Astrocyte (in vitro differentiated cells and primary cell): ENCODE measurements at regions not wholly inside any gene's neighbourhood (a gene's known extent, or its start where the extent isn't known, plus 50 kb on each side); places are given as distances from the start of the nearest gene placed in this dataset.

Experiments used
- DNase-seq: peaks from one replicate; pipeline ENCODE4 v3.0.0-alpha.2; 2010; ENCODE audit warnings: low read depth
- FAIRE-seq: peaks from 2 replicates; lab custom pipeline; 2011; peaks lifted over from hg19 to GRCh38; lab: Jason Lieb, UNC
- H2AFZ ChIP-seq: 2 replicates; pipeline ENCODE4 v1.6.0; 2012; ENCODE audit warnings: low read depth, low read length, inconsistent platforms
- H3K27ac ChIP-seq: 2 replicates; pipeline ENCODE4 v1.5.1; 2011; ENCODE audit warnings: low read depth, low read length, inconsistent platforms
- H3K27me3 ChIP-seq: 2 replicates; pipeline ENCODE4 v1.6.0; 2011; ENCODE audit warnings: low read length, inconsistent platforms; ENCODE audit not compliant: insufficient read depth
- H3K36me3 ChIP-seq: 2 replicates; pipeline ENCODE4 v1.5.1; 2011; ENCODE audit warnings: low read length, inconsistent platforms; ENCODE audit not compliant: insufficient read depth
- H3K4me1 ChIP-seq: 2 replicates; pipeline ENCODE4 v1.5.1; 2011; ENCODE audit warnings: low read length, inconsistent platforms; ENCODE audit not compliant: insufficient read depth
- H3K4me2 ChIP-seq: 2 replicates; pipeline ENCODE4 v1.6.0; 2012; ENCODE audit warnings: low read length, inconsistent platforms
- H3K4me3 ChIP-seq: 2 replicates; pipeline ENCODE4 v1.5.1; 2011; ENCODE audit warnings: low read depth, mild to moderate bottlenecking, low read length, inconsistent platforms; ENCODE audit not compliant: insufficient read depth
- H3K79me2 ChIP-seq: 2 replicates; pipeline ENCODE4 v1.6.0; 2012; ENCODE audit warnings: mild to moderate bottlenecking, low read length, inconsistent platforms; ENCODE audit not compliant: insufficient read depth
- H3K9ac ChIP-seq: 2 replicates; pipeline ENCODE4 v1.6.0; 2012; ENCODE audit warnings: mild to moderate bottlenecking, low read length, inconsistent platforms
- H3K9me3 ChIP-seq: 2 replicates; pipeline ENCODE4 v1.5.1; 2012; ENCODE audit warnings: low read depth, mild to moderate bottlenecking, low read length, inconsistent platforms; ENCODE audit not compliant: insufficient read depth
- H4K20me1 ChIP-seq: 2 replicates; pipeline ENCODE4 v1.6.0; 2012; ENCODE audit warnings: low read length, inconsistent platforms; ENCODE audit not compliant: insufficient read depth
- H3K27ac Mint-ChIP-seq: one replicate; pipeline ENCODE4 v1.8.0; 2021; ENCODE audit warnings: mild to moderate bottlenecking, mixed read lengths; ENCODE audit not compliant: unreplicated experiment
- H3K27me3 Mint-ChIP-seq: one replicate; pipeline ENCODE4 v1.8.0; 2021; ENCODE audit warnings: low read depth, mixed read lengths; ENCODE audit not compliant: unreplicated experiment
- H3K36me3 Mint-ChIP-seq: one replicate; pipeline ENCODE4 v1.8.0; 2021; ENCODE audit warnings: low read depth, mixed read lengths; ENCODE audit not compliant: unreplicated experiment
- H3K4me1 Mint-ChIP-seq: one replicate; pipeline ENCODE4 v1.8.0; 2021; ENCODE audit warnings: low read depth, mixed read lengths; ENCODE audit not compliant: unreplicated experiment
- H3K4me3 Mint-ChIP-seq: one replicate; pipeline ENCODE4 v1.8.0; 2021; ENCODE audit warnings: mild to moderate bottlenecking, moderate library complexity, mixed read lengths; ENCODE audit not compliant: unreplicated experiment
- H3K9me3 Mint-ChIP-seq: one replicate; pipeline ENCODE4 v1.8.0; 2021; ENCODE audit warnings: mild to moderate bottlenecking, mixed read lengths; ENCODE audit not compliant: unreplicated experiment
- EZH2 ChIP-seq: IDR thresholded peaks from 2 replicates; pipeline ENCODE4 v1.6.1; 2012; ENCODE audit warnings: mild to moderate bottlenecking, low read length, inconsistent platforms; ENCODE audit not compliant: insufficient read depth
- TF ChIP-seq, protein P1 (sequence below): IDR thresholded peaks from 2 replicates; pipeline ENCODE4 v1.5.1; 2011; ENCODE audit warnings: low read depth, mild to moderate bottlenecking, inconsistent platforms, low read length, moderate library complexity; ENCODE audit not compliant: insufficient read depth

DNA sequence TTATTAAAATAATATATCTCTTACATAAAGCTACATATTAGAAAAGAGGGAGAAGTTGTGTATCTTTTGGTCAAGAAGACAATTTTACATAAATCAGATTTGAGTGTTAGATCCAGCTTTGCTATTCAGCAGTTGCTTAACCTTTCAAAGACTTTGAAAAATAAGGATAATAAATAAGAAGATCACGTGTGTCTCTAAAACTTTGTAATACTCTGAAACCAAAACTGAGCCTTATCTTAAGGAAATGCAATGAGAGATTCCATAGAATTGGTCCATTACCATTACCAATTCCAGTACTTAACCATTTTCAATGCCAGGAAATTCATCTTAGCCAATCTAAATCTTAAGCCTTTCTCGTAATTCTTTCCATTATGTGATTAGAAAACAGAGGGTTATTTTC lies 89.2 kb upstream of the COL5A2 start:
- H3K79me2 ChIP-seq: no peaks in the 10 kb centered on the region
- Mint-ChIP-seq H3K27ac (no peak overlapping the region), H3K27me3 (no peaks in the 10 kb centered on the region), H3K36me3 (no peaks in the 10 kb centered on the region), H3K9me3 (peaks cover 3% of the 10 kb centered on the region), H3K4me3 (no peak overlapping the region), H3K4me1 (peaks cover 4% of the 10 kb centered on the region)
- H4K20me1 ChIP-seq: no peaks in the 10 kb centered on the region
- no peak overlapping the region for H3K4me3 ChIP-seq
- TF ChIP-seq, protein P1, sequence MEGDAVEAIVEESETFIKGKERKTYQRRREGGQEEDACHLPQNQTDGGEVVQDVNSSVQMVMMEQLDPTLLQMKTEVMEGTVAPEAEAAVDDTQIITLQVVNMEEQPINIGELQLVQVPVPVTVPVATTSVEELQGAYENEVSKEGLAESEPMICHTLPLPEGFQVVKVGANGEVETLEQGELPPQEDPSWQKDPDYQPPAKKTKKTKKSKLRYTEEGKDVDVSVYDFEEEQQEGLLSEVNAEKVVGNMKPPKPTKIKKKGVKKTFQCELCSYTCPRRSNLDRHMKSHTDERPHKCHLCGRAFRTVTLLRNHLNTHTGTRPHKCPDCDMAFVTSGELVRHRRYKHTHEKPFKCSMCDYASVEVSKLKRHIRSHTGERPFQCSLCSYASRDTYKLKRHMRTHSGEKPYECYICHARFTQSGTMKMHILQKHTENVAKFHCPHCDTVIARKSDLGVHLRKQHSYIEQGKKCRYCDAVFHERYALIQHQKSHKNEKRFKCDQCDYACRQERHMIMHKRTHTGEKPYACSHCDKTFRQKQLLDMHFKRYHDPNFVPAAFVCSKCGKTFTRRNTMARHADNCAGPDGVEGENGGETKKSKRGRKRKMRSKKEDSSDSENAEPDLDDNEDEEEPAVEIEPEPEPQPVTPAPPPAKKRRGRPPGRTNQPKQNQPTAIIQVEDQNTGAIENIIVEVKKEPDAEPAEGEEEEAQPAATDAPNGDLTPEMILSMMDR: no peak
- no peak for TF ChIP-seq EZH2
- H3K27me3 ChIP-seq: no peaks in the 10 kb centered on the region
- no peaks in the 10 kb centered on the region for H3K36me3 ChIP-seq
- no peak overlapping the region for H3K9ac ChIP-seq
- H2AFZ ChIP-seq: no peak overlapping the region
- H3K4me1 ChIP-seq: peaks cover 14% of the 10 kb centered on the region
- no peak overlapping the region for H3K4me2 ChIP-seq
- H3K9me3 ChIP-seq: no peaks in the 10 kb centered on the region
- H3K27ac ChIP-seq: peak overlapping the region; percentile 79
- FAIRE-seq (no peak), DNase-seq (no peak)

DNA sequence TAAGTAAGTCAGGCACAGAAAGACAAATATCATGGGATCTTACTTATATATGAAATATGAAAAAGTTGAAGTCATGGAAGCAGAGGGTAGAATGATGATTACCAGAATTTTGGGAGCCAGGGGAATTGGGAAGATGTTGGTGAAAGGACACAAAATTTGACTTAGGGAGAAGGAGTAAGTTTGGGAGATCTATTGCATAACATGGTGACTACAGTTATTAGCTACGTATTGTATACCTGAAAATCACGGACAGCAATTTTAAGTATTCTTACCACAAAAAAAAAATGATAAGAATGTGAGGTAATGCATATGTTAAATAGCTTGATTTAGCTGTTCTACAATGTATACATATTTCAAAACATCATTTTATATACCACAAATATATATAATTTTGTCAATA lies 94.2 kb upstream of the COL5A2 start:
- no peak overlapping the region for H3K27ac ChIP-seq
- peaks cover 9% of the 10 kb centered on the region for H3K4me1 ChIP-seq
- no peaks in the 10 kb centered on the region for H3K9me3 ChIP-seq
- Mint-ChIP-seq H3K4me3 (no peak overlapping the region), H3K27me3 (no peaks in the 10 kb centered on the region), H3K4me1 (peaks cover 17% of the 10 kb centered on the region), H3K36me3 (no peaks in the 10 kb centered on the region), H3K27ac (no peak overlapping the region), H3K9me3 (peaks cover 3% of the 10 kb centered on the region)
- H4K20me1 ChIP-seq: no peaks in the 10 kb centered on the region
- FAIRE-seq (no peak), DNase-seq (no peak)
- TF ChIP-seq EZH2: no peak
- TF ChIP-seq, protein P1: no peak
- no peak overlapping the region for H2AFZ ChIP-seq
- H3K79me2 ChIP-seq: no peaks in the 10 kb centered on the region
- no peak overlapping the region for H3K9ac ChIP-seq
- H3K27me3 ChIP-seq: no peaks in the 10 kb centered on the region
- H3K4me2 ChIP-seq: no peak overlapping the region
- no peaks in the 10 kb centered on the region for H3K36me3 ChIP-seq
- H3K4me3 ChIP-seq: no peak overlapping the region

DNA sequence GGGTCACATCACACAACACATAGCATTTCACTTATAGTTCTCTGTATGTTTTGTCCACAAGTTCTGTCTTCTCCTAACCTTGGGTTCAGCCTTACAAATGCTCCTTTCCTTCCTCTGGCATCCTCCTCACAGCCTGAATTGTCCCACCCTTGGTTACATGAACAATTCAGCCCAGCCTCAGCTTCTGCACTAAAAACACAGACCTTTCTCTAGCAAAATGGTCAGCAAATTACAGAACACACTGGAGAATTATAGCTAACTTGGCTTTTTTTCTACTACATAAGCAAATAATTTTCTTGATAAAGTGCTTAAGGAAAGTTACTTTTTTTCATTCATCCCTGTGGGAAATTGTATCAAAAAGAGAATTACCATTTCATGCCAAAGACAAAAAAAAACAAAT lies 94.8 kb upstream of the COL5A2 start:
- Mint-ChIP-seq H3K36me3 (no peaks in the 10 kb centered on the region), H3K4me1 (peaks cover 17% of the 10 kb centered on the region), H3K27ac (no peak overlapping the region)

More for the DNA sequence above, 94.8 kb upstream of the COL5A2 start:
- H3K27ac ChIP-seq: no peak overlapping the region
- H2AFZ ChIP-seq: no peak overlapping the region
- Mint-ChIP-seq H3K27me3 (no peaks in the 10 kb centered on the region), H3K4me3 (no peak overlapping the region), H3K9me3 (peaks cover 2% of the 10 kb centered on the region)
- no peak for DNase-seq
- H3K9ac ChIP-seq: no peak overlapping the region
- no peaks in the 10 kb centered on the region for H3K9me3 ChIP-seq
- H3K79me2 ChIP-seq: no peaks in the 10 kb centered on the region
- no peak overlapping the region for H3K4me3 ChIP-seq
- TF ChIP-seq, protein P1: no peak
- no peak for TF ChIP-seq EZH2
- no peaks in the 10 kb centered on the region for H3K27me3 ChIP-seq
- peaks cover 9% of the 10 kb centered on the region for H3K4me1 ChIP-seq
- H3K36me3 ChIP-seq: no peaks in the 10 kb centered on the region
- FAIRE-seq: peak; percentile 58
- H3K4me2 ChIP-seq: no peak overlapping the region
- H4K20me1 ChIP-seq: no peaks in the 10 kb centered on the region
